IMR-90 (cell line): ENCODE measurements at regions not wholly inside any gene's neighbourhood (a gene's known extent, or its start where the extent isn't known, plus 50 kb on each side); places are given as distances from the start of the nearest gene placed in this dataset.

Source experiments
- ATAC-seq: fragments of 200-7000 bp; cut with Tn5 transposase; 2 replicates; pipeline ENCODE4 v1.9.1; 2020; ENCODE audit warnings: low read depth, mild to moderate bottlenecking, moderate library complexity
- BruUV-seq: library from RNA; stranded (reverse); fragments of 400-500 nt; replicated peaks from 2 replicates; lab custom pipeline; 2021; lab: Mats Ljungman, UMichigan
- CTCF ChIA-PET: fragments of 300-600 bp; formaldehyde crosslinking; extraction: SDS; loops from one replicate; lab custom pipeline; 2021; ENCODE audit warnings: antibody characterized with exemption; lab: Yijun Ruan, JAX
- POLR2A ChIA-PET: fragments of 300-600 bp; sonication (Branson Sonifier 250); formaldehyde crosslinking; loops from one replicate; lab custom pipeline; 2022; ENCODE audit warnings: antibody characterized with exemption; ENCODE audit not compliant: unreplicated experiment; lab: Charles Lee
- DNase-seq: peaks from one replicate; pipeline ENCODE4 v3.0.0; 2013
- H2AFZ ChIP-seq: replicated peaks from 2 replicates; pipeline ENCODE3; 2013; ENCODE audit warnings: low read length, mild to moderate bottlenecking; ENCODE audit not compliant: poor library complexity
- H2AK5ac ChIP-seq: 2 replicates; pipeline ENCODE4 v1.6.1; 2013; ENCODE audit warnings: low read depth, low read length, inconsistent platforms
- H2AK9ac ChIP-seq: replicated peaks from 2 replicates; pipeline ENCODE3; 2013; ENCODE audit warnings: mild to moderate bottlenecking, low read depth, low read length, moderate library complexity; ENCODE audit not compliant: poor library complexity
- H2BK120ac ChIP-seq: 2 replicates; pipeline ENCODE4 v1.6.1; 2013; ENCODE audit warnings: low read depth, low read length, inconsistent platforms
- H2BK15ac ChIP-seq: 3 replicates; pipeline ENCODE4 v1.6.1; 2013; ENCODE audit warnings: low read depth, low read length, inconsistent platforms
- H2BK20ac ChIP-seq: 2 replicates; pipeline ENCODE4 v1.6.1; 2013; ENCODE audit warnings: low read depth, mild to moderate bottlenecking, inconsistent platforms, low read length, moderate library complexity
- H2BK5ac ChIP-seq: 2 replicates; pipeline ENCODE4 v1.6.1; 2013; ENCODE audit warnings: mild to moderate bottlenecking, low read depth, low read length, inconsistent platforms; ENCODE audit not compliant: poor library complexity, severe bottlenecking
- H3K14ac ChIP-seq: replicated peaks from 2 replicates; pipeline ENCODE4 v1.6.1; 2013; ENCODE audit warnings: low read depth, low read length, inconsistent platforms
- H3K18ac ChIP-seq: 2 replicates; pipeline ENCODE4 v1.6.1; 2013; ENCODE audit warnings: low read depth, low read length, control low read depth
- H3K23ac ChIP-seq: 2 replicates; pipeline ENCODE4 v1.6.1; 2013; ENCODE audit warnings: low read depth, low read length, inconsistent platforms
- H3K27ac ChIP-seq: 2 replicates; pipeline ENCODE4 v1.5.1; 2013; ENCODE audit warnings: mild to moderate bottlenecking, control low read depth, low read length; ENCODE audit not compliant: insufficient read depth
- H3K27me3 ChIP-seq: 2 replicates; pipeline ENCODE4 v1.6.1; 2013; ENCODE audit warnings: low read length; ENCODE audit not compliant: control insufficient read depth, insufficient read depth
- H3K36me3 ChIP-seq: 2 replicates; pipeline ENCODE4 v1.6.1; 2013; ENCODE audit warnings: low read length, mixed read lengths; ENCODE audit not compliant: control insufficient read depth, insufficient read depth
- H3K4ac ChIP-seq: 2 replicates; pipeline ENCODE4 v1.6.1; 2013; ENCODE audit warnings: low read depth, low read length, inconsistent platforms
- H3K4me1 ChIP-seq: 2 replicates; pipeline ENCODE4 v1.6.1; 2013; ENCODE audit warnings: low read length, mixed read lengths; ENCODE audit not compliant: control insufficient read depth, insufficient read depth
- H3K4me2 ChIP-seq: 2 replicates; pipeline ENCODE4 v1.6.1; 2013; ENCODE audit warnings: low read depth, mild to moderate bottlenecking, control low read depth, low read length, moderate library complexity
- H3K4me3 ChIP-seq: 2 replicates; pipeline ENCODE4 v1.5.1; 2013; ENCODE audit warnings: low read depth, mild to moderate bottlenecking, control low read depth, low read length, moderate library complexity; ENCODE audit not compliant: insufficient read depth
- H3K56ac ChIP-seq: 2 replicates; pipeline ENCODE4 v1.6.1; 2013; ENCODE audit warnings: low read length, inconsistent platforms; ENCODE audit not compliant: insufficient read depth; ENCODE audit errors: extremely low read depth
- H3K79me1 ChIP-seq, 2 experiments: 2 replicates each; pipeline ENCODE4 v1.6.1; 2013; ENCODE audit warnings: low read length in 2 of 2, inconsistent platforms in 1 of 2, low read depth in 1 of 2
- H3K9ac ChIP-seq: 2 replicates; pipeline ENCODE4 v1.6.1; 2013; ENCODE audit warnings: low read depth, low read length, control low read depth
- H3K9me1 ChIP-seq: 2 replicates; pipeline ENCODE4 v1.6.1; 2013; ENCODE audit warnings: low read length, inconsistent platforms; ENCODE audit not compliant: insufficient read depth
- H3K9me3 ChIP-seq: 2 replicates; pipeline ENCODE4 v1.6.1; 2013; ENCODE audit warnings: low read length; ENCODE audit not compliant: control insufficient read depth, insufficient read depth
- H4K20me1 ChIP-seq: 2 replicates; pipeline ENCODE4 v1.6.1; 2013; ENCODE audit warnings: low read length, inconsistent platforms; ENCODE audit not compliant: insufficient read depth
- H4K5ac ChIP-seq: 2 replicates; pipeline ENCODE4 v1.6.1; 2013; ENCODE audit warnings: mild to moderate bottlenecking, low read depth, low read length, control low read depth
- H4K8ac ChIP-seq, 2 experiments: 2 replicates each; pipeline ENCODE4 v1.6.1; 2013; ENCODE audit warnings: low read depth in 2 of 2, low read length in 2 of 2, control low read depth in 1 of 2, inconsistent platforms in 1 of 2
- H4K91ac ChIP-seq: 2 replicates; pipeline ENCODE4 v1.6.1; 2013; ENCODE audit warnings: low read depth, low read length, inconsistent platforms; ENCODE audit not compliant: insufficient read depth
- BHLHE40 ChIP-seq: fragments of 150-350 bp; IDR thresholded peaks from 2 replicates; pipeline ENCODE4 v1.6.1; 2016; ENCODE audit warnings: mild to moderate bottlenecking, low read depth, low read length
- CHD1 ChIP-seq: IDR thresholded peaks from 2 replicates; pipeline ENCODE4 v1.6.1; 2012; ENCODE audit warnings: low read depth, low read length, improper control_type of control experiment
- MXI1 ChIP-seq: IDR thresholded peaks from 2 replicates; pipeline ENCODE4 v1.6.1; 2012; ENCODE audit warnings: low read depth, mild to moderate bottlenecking, low read length, moderate library complexity, borderline replicate concordance
- POLR2A ChIP-seq: IDR thresholded peaks from 2 replicates; pipeline ENCODE4 v1.6.1; 2012; ENCODE audit warnings: mild to moderate bottlenecking, low read depth, low read length
- RCOR1 ChIP-seq: IDR thresholded peaks from 2 replicates; pipeline ENCODE4 v1.6.1; 2012; ENCODE audit warnings: mild to moderate bottlenecking, low read length, improper control_type of control experiment; ENCODE audit not compliant: insufficient replicate concordance
- SMC3 ChIP-seq: fragments of 150-350 bp; IDR thresholded peaks from 2 replicates; pipeline ENCODE4 v1.6.1; 2016; ENCODE audit warnings: low read depth, mild to moderate bottlenecking, antibody characterized with exemption, low read length, moderate library complexity
- WGBS, 2 experiments: methylation state at CpG; one replicate each; pipeline versions ENCODE4 v1.1.5 to v1.1.7; 2013; ENCODE audit warnings: missing lambda C conversion rate in 2 of 2; ENCODE audit not compliant: insufficient read length in 1 of 2; ENCODE audit errors: extremely low coverage in 2 of 2; 5-methylcytosine and 5-hydroxymethylcytosine counted together
- dilution Hi-C: fragments of 300-500 bp; cut with HindIII; formaldehyde crosslinking; loops from one replicate; pipeline ENCODE4 v1.14.3; 2018; ENCODE audit warnings: low sequenced_read_pairs; ENCODE audit not compliant: unreplicated experiment
- in situ Hi-C: fragments of 300-500 bp; cut with MboI; formaldehyde crosslinking; loops from 3 replicates; pipeline ENCODE4 v1.14.3; 2019; ENCODE audit warnings: low sequenced_read_pairs, inconsistent platforms, mixed read lengths
- intact Hi-C: fragments of 100-400 bp; cut with micrococcal nuclease; formaldehyde crosslinking; loops from 2 replicates; pipeline ENCODE4 v1.10.0; 2022
- TF ChIP-seq, protein P1 (sequence below): fragments of 150-350 bp; IDR thresholded peaks from 2 replicates; pipeline ENCODE4 v1.6.1; 2016; ENCODE audit warnings: low read depth, mild to moderate bottlenecking, low read length, moderate library complexity, borderline replicate concordance
- TF ChIP-seq, protein P2 (sequence below): fragments of 150-350 bp; IDR thresholded peaks from 2 replicates; pipeline ENCODE4 v1.6.1; 2017; ENCODE audit warnings: mild to moderate bottlenecking, antibody characterized with exemption, low read length, low read depth

DNA sequence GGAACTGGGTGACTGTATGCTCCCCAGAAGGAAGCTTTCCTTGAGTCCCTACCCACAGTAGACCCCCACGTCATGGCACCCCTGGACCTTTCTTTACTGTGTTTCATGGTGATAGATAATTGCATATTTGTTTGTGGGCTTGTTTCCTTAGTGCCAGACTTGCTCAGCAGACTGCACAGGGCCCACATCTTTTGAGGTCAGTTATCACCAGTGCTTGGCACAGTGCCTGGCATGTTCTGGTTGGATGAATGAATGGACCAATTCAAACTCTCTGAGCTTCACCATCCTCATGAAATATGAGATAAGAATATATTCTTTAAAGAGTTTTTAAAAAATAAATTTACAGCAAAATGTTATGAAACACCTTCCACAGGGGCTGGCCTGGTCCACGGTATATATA lies 78.4 kb upstream of the EMX2 start:
- no peak overlapping the region for H3K27ac ChIP-seq
- H2AK9ac ChIP-seq: no peak overlapping the region
- H2BK5ac ChIP-seq: no peak overlapping the region
- intact Hi-C loops (no loop called here), in situ Hi-C loops (no loop called here), dilution Hi-C loops (no loop called here)
- no peak overlapping the region for H3K4me2 ChIP-seq
- no peak overlapping the region for H4K5ac ChIP-seq
- no peaks in the 10 kb centered on the region for H3K9me1 ChIP-seq
- no peak overlapping the region for H2BK120ac ChIP-seq
- ChIA-PET CTCF (no interaction called here), POLR2A (no interaction called here)
- H2AFZ ChIP-seq: no peak overlapping the region
- no peaks in the 10 kb centered on the region for H3K4me1 ChIP-seq
- BruUV-seq: no TSS peak
- H3K9ac ChIP-seq: no peak overlapping the region
- H4K8ac ChIP-seq: no peak overlapping the region
- DNase-seq (no peak), ATAC-seq (no peak)
- no peak overlapping the region for H3K23ac ChIP-seq
- H3K18ac ChIP-seq: no peak overlapping the region
- no peak overlapping the region for H4K91ac ChIP-seq
- no peaks in the 10 kb centered on the region for H3K27me3 ChIP-seq
- no peaks in the 10 kb centered on the region for H3K79me1 ChIP-seq
- no peak overlapping the region for H2BK15ac ChIP-seq
- no peak overlapping the region for H3K4me3 ChIP-seq
- TF ChIP-seq, protein P1, sequence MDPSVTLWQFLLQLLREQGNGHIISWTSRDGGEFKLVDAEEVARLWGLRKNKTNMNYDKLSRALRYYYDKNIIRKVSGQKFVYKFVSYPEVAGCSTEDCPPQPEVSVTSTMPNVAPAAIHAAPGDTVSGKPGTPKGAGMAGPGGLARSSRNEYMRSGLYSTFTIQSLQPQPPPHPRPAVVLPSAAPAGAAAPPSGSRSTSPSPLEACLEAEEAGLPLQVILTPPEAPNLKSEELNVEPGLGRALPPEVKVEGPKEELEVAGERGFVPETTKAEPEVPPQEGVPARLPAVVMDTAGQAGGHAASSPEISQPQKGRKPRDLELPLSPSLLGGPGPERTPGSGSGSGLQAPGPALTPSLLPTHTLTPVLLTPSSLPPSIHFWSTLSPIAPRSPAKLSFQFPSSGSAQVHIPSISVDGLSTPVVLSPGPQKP: no peak
- TF ChIP-seq BHLHE40: no peak
- no peak for TF ChIP-seq SMC3
- TF ChIP-seq, protein P2, sequence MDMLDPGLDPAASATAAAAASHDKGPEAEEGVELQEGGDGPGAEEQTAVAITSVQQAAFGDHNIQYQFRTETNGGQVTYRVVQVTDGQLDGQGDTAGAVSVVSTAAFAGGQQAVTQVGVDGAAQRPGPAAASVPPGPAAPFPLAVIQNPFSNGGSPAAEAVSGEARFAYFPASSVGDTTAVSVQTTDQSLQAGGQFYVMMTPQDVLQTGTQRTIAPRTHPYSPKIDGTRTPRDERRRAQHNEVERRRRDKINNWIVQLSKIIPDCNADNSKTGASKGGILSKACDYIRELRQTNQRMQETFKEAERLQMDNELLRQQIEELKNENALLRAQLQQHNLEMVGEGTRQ: no peak
- no peak for TF ChIP-seq CHD1
- no peak for TF ChIP-seq POLR2A
- no peak for TF ChIP-seq MXI1
- no peak for TF ChIP-seq RCOR1
- H3K36me3 ChIP-seq: no peaks in the 10 kb centered on the region
- H3K56ac ChIP-seq: no peak overlapping the region
- no peak overlapping the region for H3K14ac ChIP-seq
- WGBS, 2 experiments: no CpG with 5 or more reads among the region's 2 CpGs
- no peak overlapping the region for H2AK5ac ChIP-seq
- H3K4ac ChIP-seq: no peak overlapping the region
- H3K9me3 ChIP-seq: no peaks in the 10 kb centered on the region; the same call in 1 of the 2 replicates
- no peaks in the 10 kb centered on the region for H4K20me1 ChIP-seq
- no peak overlapping the region for H2BK20ac ChIP-seq
